Kidney (tissue), 13 donors: ENCODE measurements at regions not wholly inside any gene's neighbourhood (a gene's known extent, or its start where the extent isn't known, plus 50 kb on each side); places are given as distances from the start of the nearest gene placed in this dataset.

Experiments used
- DNase-seq, 5 donors: peaks; one replicate each; pipeline ENCODE4 v3.0.0-alpha.2; 2013 to 2020
- FAIRE-seq: peaks from 2 replicates; lab custom pipeline; 2012; peaks lifted over from hg19 to GRCh38; lab: Jason Lieb, UNC
- H3K27ac ChIP-seq, 2 donors: one replicate each; pipeline ENCODE4 v1.7.0; 2013; ENCODE audit warnings: low read depth in 2 of 2, low read length in 2 of 2, inconsistent platforms in 1 of 2
- H3K27me3 ChIP-seq: one replicate; pipeline ENCODE4 v1.7.1; 2013; ENCODE audit warnings: low read length, inconsistent platforms; ENCODE audit not compliant: control insufficient read depth, insufficient read depth
- H3K36me3 ChIP-seq, 3 donors: one replicate each; pipeline versions ENCODE4 v1.7.0 to v1.7.1; 2013; ENCODE audit warnings: low read length in 3 of 3, control low read depth in 1 of 3, inconsistent platforms in 1 of 3; ENCODE audit not compliant: insufficient read depth in 3 of 3, control insufficient read depth in 2 of 3
- H3K4me1 ChIP-seq, 3 donors: one replicate each; pipeline versions ENCODE4 v1.7.0 to v1.7.1; 2013; ENCODE audit warnings: low read length in 3 of 3, inconsistent platforms in 1 of 3, low read depth in 1 of 3; ENCODE audit not compliant: control insufficient read depth in 2 of 3, insufficient read depth in 2 of 3
- H3K4me3 ChIP-seq, 3 donors: one replicate each; pipeline versions ENCODE4 v1.7.0 to v1.8.1; 2013; ENCODE audit warnings: low read length in 3 of 3, control low read depth in 1 of 3, inconsistent platforms in 1 of 3
- H3K9ac ChIP-seq, 3 donors: one replicate each; pipeline versions ENCODE4 v1.7.0 to v1.7.1; 2013; ENCODE audit warnings: low read length in 3 of 3, control low read depth in 1 of 3, inconsistent platforms in 1 of 3
- H3K9me3 ChIP-seq, 3 donors: one replicate each; pipeline versions ENCODE4 v1.7.0 to v1.7.1; 2013; ENCODE audit warnings: low read length in 3 of 3, control low read depth in 1 of 3, inconsistent platforms in 1 of 3; ENCODE audit not compliant: control insufficient read depth in 2 of 3, insufficient read depth in 1 of 3
- CTCF ChIP-seq: IDR thresholded peaks from 3 replicates; pipeline ENCODE4 v1.5.1; 2012; ENCODE audit warnings: mild to moderate bottlenecking, moderate library complexity, borderline replicate concordance; ENCODE audit not compliant: insufficient read depth; ENCODE audit errors: extremely low read depth
- intact Hi-C: fragments of 100-400 bp; cut with DNase I; formaldehyde crosslinking; loops from one replicate; pipeline ENCODE4 v1.11.1; 2022
- donor health status: control.
- donor health status: control.
- donor health status: control.
- donor health status: control.
- donor health status: control.
- donor health status: DM: yes; HTN: yes; CAD: no.
- donor health status: Normal renal cell carcinoma (clear cell type).

GRCh38 chr6:90970672-90971071, 383.8 kb upstream of the MAP3K7 start:
- FAIRE-seq, result no peak
- no peak overlapping the region for H3K4me3 ChIP-seq
- intact Hi-C loops, result no loop called here
- no peaks in the 10 kb centered on the region for H3K36me3 ChIP-seq
- H3K9ac ChIP-seq, result no peak overlapping the region
- no peaks in the 10 kb centered on the region for H3K4me1 ChIP-seq
- no peak for DNase-seq
- no peak for TF ChIP-seq CTCF
- no peaks in the 10 kb centered on the region for H3K27me3 ChIP-seq
- H3K9me3 ChIP-seq, result no peaks in the 10 kb centered on the region
- H3K27ac ChIP-seq, result no peak overlapping the region

GRCh38 chr6:90967471-90967870, 380.6 kb upstream of the MAP3K7 start:
- Histone ChIP-seq H3K4me1 (no peaks in the 10 kb centered on the region), H3K27ac (no peak overlapping the region), H3K36me3 (no peaks in the 10 kb centered on the region), H3K9ac (no peak overlapping the region), H3K4me3 (no peak overlapping the region), H3K27me3 (no peaks in the 10 kb centered on the region), H3K9me3 (no peaks in the 10 kb centered on the region)
- intact Hi-C loops, result no loop called here
- DNase-seq (no peak), FAIRE-seq (no peak)
- TF ChIP-seq CTCF, result no peak

GRCh38 chr6:90960324-90960723, 373.5 kb upstream of the MAP3K7 start:
- DNase-seq (no peak), FAIRE-seq (no peak)
- Histone ChIP-seq H3K36me3 (no peaks in the 10 kb centered on the region), H3K4me1 (no peaks in the 10 kb centered on the region), H3K27me3 (no peaks in the 10 kb centered on the region), H3K9me3 (no peaks in the 10 kb centered on the region), H3K27ac (no peak overlapping the region), H3K9ac (no peak overlapping the region), H3K4me3 (no peak overlapping the region)
- intact Hi-C loops, result no loop called here
- TF ChIP-seq CTCF, result no peak

GRCh38 chr6:90955246-90955645, 368.4 kb upstream of the MAP3K7 start:
- H3K4me1 ChIP-seq, result no peaks in the 10 kb centered on the region
- intact Hi-C loops, result no loop called here
- no peak overlapping the region for H3K4me3 ChIP-seq
- H3K27me3 ChIP-seq, result no peaks in the 10 kb centered on the region
- H3K9me3 ChIP-seq, result no peaks in the 10 kb centered on the region
- no peak for TF ChIP-seq CTCF
- H3K36me3 ChIP-seq, result no peaks in the 10 kb centered on the region
- no peak for DNase-seq
- H3K9ac ChIP-seq, result no peak overlapping the region
- no peak for FAIRE-seq
- no peak overlapping the region for H3K27ac ChIP-seq
